Thyroid gland (tissue), 4 donors: ENCODE measurements at regions not wholly inside any gene's neighbourhood (a gene's known extent, or its start where the extent isn't known, plus 50 kb on each side); places are given as distances from the start of the nearest gene placed in this dataset.

Source experiments
- POLR2A ChIP-seq, 2 donors: fragments of 450-650 bp; IDR thresholded peaks; one replicate each; pipeline ENCODE4 v1.6.1; 2017; ENCODE audit warnings: antibody characterized with exemption in 2 of 2, mild to moderate bottlenecking in 2 of 2, moderate library complexity in 1 of 2
- TF ChIP-seq, protein P1 (sequence below), 6 experiments: fragments of 200-600 bp in 3 of 6; fragments of 450-650 bp in 3 of 6; sonication (generic) in 3 of 6; IDR thresholded peaks; one replicate each; pipeline ENCODE4 v1.5.1; 2016 to 2019; ENCODE audit warnings: antibody characterized with exemption in 6 of 6, mild to moderate bottlenecking in 2 of 6, inconsistent platforms in 1 of 6, moderate library complexity in 1 of 6

DNA sequence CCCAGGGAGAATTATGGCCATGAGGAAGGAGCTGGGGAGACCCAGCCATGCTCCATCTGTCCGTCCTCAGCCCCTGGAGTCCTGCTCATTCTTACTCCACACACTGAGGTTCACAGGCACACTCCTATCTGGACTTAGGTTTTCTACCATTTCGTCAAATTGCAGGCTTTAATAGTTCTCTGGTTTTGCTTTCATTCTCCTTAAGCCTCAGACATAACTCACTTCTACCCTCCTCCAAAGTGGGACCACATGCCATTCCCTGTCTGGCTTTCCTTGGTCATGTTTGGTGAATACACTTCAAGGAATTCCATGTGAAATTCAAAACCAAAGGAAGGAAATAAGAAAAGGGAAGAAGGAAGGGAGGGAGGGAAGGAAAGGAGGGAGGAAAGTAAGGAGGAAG, 115.7 kb downstream of the CMPK2 start:
- TF ChIP-seq, protein P1, sequence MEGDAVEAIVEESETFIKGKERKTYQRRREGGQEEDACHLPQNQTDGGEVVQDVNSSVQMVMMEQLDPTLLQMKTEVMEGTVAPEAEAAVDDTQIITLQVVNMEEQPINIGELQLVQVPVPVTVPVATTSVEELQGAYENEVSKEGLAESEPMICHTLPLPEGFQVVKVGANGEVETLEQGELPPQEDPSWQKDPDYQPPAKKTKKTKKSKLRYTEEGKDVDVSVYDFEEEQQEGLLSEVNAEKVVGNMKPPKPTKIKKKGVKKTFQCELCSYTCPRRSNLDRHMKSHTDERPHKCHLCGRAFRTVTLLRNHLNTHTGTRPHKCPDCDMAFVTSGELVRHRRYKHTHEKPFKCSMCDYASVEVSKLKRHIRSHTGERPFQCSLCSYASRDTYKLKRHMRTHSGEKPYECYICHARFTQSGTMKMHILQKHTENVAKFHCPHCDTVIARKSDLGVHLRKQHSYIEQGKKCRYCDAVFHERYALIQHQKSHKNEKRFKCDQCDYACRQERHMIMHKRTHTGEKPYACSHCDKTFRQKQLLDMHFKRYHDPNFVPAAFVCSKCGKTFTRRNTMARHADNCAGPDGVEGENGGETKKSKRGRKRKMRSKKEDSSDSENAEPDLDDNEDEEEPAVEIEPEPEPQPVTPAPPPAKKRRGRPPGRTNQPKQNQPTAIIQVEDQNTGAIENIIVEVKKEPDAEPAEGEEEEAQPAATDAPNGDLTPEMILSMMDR (IDR thresholded peaks at IDR 0.05), result no peak
- no peak for TF ChIP-seq POLR2A (IDR thresholded peaks at IDR 0.05)
